HG03521 (cell line): ENCODE measurements at regions not wholly inside any gene's neighbourhood (a gene's known extent, or its start where the extent isn't known, plus 50 kb on each side); places are given as distances from the start of the nearest gene placed in this dataset.

ENCODE experiments used
- ATAC-seq: cut with Tn5 transposase; IDR thresholded peaks from one replicate; pipeline ENCODE4 v1.9.1; 2021; ENCODE audit warnings: mild to moderate bottlenecking, moderate library complexity; ENCODE audit not compliant: unreplicated experiment

GRCh38 chr3:10583798-10584708, 78.7 kb upstream of the ATP2B2 start:
- ATAC-seq, result no peak

- no peak for ATAC-seq
Observed at GRCh38 chr3:10585945-10586344, 80.6 kb upstream of the ATP2B2 start.

GRCh38 chr3:10594915-10595314, 89.5 kb upstream of the ATP2B2 start:
- no peak for ATAC-seq

- ATAC-seq, result no peak
Observed at GRCh38 chr3:10596746-10597448, 91.5 kb upstream of the ATP2B2 start.

GRCh38 chr3:10597733-10598132, 92.3 kb upstream of the ATP2B2 start:
- ATAC-seq, result no peak

GRCh38 chr3:10599017-10599416, 93.6 kb upstream of the ATP2B2 start:
- no peak for ATAC-seq

- no peak for ATAC-seq
Observed at GRCh38 chr3:10599444-10599843, 94.1 kb upstream of the ATP2B2 start.

GRCh38 chr3:10600296-10600714, 94.9 kb upstream of the ATP2B2 start:
- ATAC-seq, result no peak

- ATAC-seq, result no peak
Observed at GRCh38 chr3:10600726-10601125, 95.3 kb upstream of the ATP2B2 start.

- ATAC-seq, result no peak
Observed at GRCh38 chr3:10601151-10601856, 95.9 kb upstream of the ATP2B2 start.

GRCh38 chr3:10601857-10602230, 96.5 kb upstream of the ATP2B2 start:
- ATAC-seq, result no peak

GRCh38 chr3:10602271-10602670, 96.9 kb upstream of the ATP2B2 start:
- ATAC-seq, result no peak

GRCh38 chr3:10602769-10603768, 97.7 kb upstream of the ATP2B2 start:
- no peak for ATAC-seq

GRCh38 chr3:10609134-10609533, 103.7 kb upstream of the ATP2B2 start:
- no peak for ATAC-seq

GRCh38 chr3:10614168-10614567, 108.8 kb upstream of the ATP2B2 start:
- ATAC-seq, result no peak

GRCh38 chr3:10615715-10616114, 110.3 kb upstream of the ATP2B2 start:
- ATAC-seq, result no peak

- ATAC-seq, result no peak
Observed at GRCh38 chr3:10616321-10616720, 110.9 kb upstream of the ATP2B2 start.

- ATAC-seq, result no peak
Observed at GRCh38 chr3:10619989-10620832, 114.8 kb upstream of the ATP2B2 start.

- ATAC-seq, result no peak
Observed at GRCh38 chr3:10620833-10621082, 115.4 kb upstream of the ATP2B2 start.
